GM23248 (cell line): ENCODE measurements at regions not wholly inside any gene's neighbourhood (a gene's known extent, or its start where the extent isn't known, plus 50 kb on each side); places are given as distances from the start of the nearest gene placed in this dataset.
"Not testable (repeated sequence)": the region's sequence is repeated elsewhere in the genome, so short reads cannot be mapped to it uniquely, and the experiment has no call there.

Experiments
- EZH2 ChIP-seq: fragments of 200-600 bp; sonication (generic); IDR thresholded peaks from 2 replicates; pipeline ENCODE4 v1.6.1; 2018; ENCODE audit warnings: antibody characterized with exemption, mild to moderate bottlenecking; ENCODE audit not compliant: insufficient read depth, poor library complexity, severe bottlenecking
- EZH2phosphoT487 ChIP-seq: fragments of 200-600 bp; sonication (generic); IDR thresholded peaks from 2 replicates; pipeline ENCODE4 v1.6.1; 2018; ENCODE audit warnings: antibody characterized with exemption, moderate library complexity, mild to moderate bottlenecking, low read depth; ENCODE audit not compliant: insufficient read depth

- not testable (repeated sequence) for TF ChIP-seq EZH2, EZH2phosphoT487
Observed at GRCh38 chr7:56889454-56889853, 242.8 kb downstream of the ZNF479 start.
